Liver (tissue), 9 donors: ENCODE measurements at regions not wholly inside any gene's neighbourhood (a gene's known extent, or its start where the extent isn't known, plus 50 kb on each side); places are given as distances from the start of the nearest gene placed in this dataset. TPM values are rescaled to one million over a fixed set of nuclear protein-coding genes. Genes with fewer than 3 reads are reported as not detected.

ENCODE experiments used
- DNase-seq: peaks from one replicate; pipeline ENCODE4 v3.0.0-alpha.2; 2017; ENCODE audit warnings: low spot score
- H3K27ac ChIP-seq, 2 donors: one replicate each; pipeline ENCODE4 v1.7.0; 2013; ENCODE audit warnings: inconsistent platforms in 2 of 2, low read length in 2 of 2, control low read depth in 1 of 2, low read depth in 1 of 2, mild to moderate bottlenecking in 1 of 2
- H3K27me3 ChIP-seq, 4 donors: one replicate each; pipeline versions ENCODE4 v1.6.1 to v1.7.0; 2013; ENCODE audit warnings: low read length in 3 of 4, inconsistent platforms in 1 of 4, mild to moderate bottlenecking in 1 of 4, moderate library complexity in 1 of 4; ENCODE audit not compliant: control insufficient read depth in 4 of 4, insufficient read depth in 4 of 4
- H3K36me3 ChIP-seq, 4 donors: one replicate each; pipeline versions ENCODE4 v1.6.1 to v1.7.0; 2013; ENCODE audit warnings: low read length in 3 of 4, mild to moderate bottlenecking in 3 of 4, low read depth in 1 of 4, moderate library complexity in 1 of 4; ENCODE audit not compliant: control insufficient read depth in 4 of 4, insufficient read depth in 3 of 4
- H3K4me1 ChIP-seq, 4 donors: one replicate each; pipeline versions ENCODE4 v1.6.1 to v1.7.0; 2013; ENCODE audit warnings: low read length in 3 of 4, mild to moderate bottlenecking in 3 of 4, moderate library complexity in 1 of 4; ENCODE audit not compliant: control insufficient read depth in 4 of 4, insufficient read depth in 4 of 4
- H3K4me3 ChIP-seq, 3 donors: one replicate each; pipeline versions ENCODE4 v1.6.1 to v1.7.0; 2013; ENCODE audit warnings: low read length in 3 of 3, control low read depth in 1 of 3, low read depth in 1 of 3, mild to moderate bottlenecking in 1 of 3
- H3K9ac ChIP-seq, 2 donors: one replicate each; pipeline ENCODE4 v1.7.0; 2013; ENCODE audit warnings: low read length in 2 of 2, mild to moderate bottlenecking in 2 of 2, moderate library complexity in 2 of 2, control low read depth in 1 of 2, low read depth in 1 of 2
- H3K9me3 ChIP-seq, 4 donors: one replicate each; pipeline versions ENCODE4 v1.6.1 to v1.7.0; 2013; ENCODE audit warnings: low read length in 3 of 4; ENCODE audit not compliant: control insufficient read depth in 4 of 4
- CTCF ChIP-seq: fragments of 150-350 bp; IDR thresholded peaks from 2 replicates; pipeline ENCODE4 v1.5.1; 2017; ENCODE audit warnings: improper control_type of control experiment, low read depth, low read length; ENCODE audit not compliant: missing input control
- EGR1 ChIP-seq, 2 donors: IDR thresholded peaks; 2 replicates each; pipeline ENCODE4 v1.6.1; 2016 to 2018; ENCODE audit warnings: antibody characterized with exemption in 2 of 2, low read depth in 2 of 2
- GABPA ChIP-seq, 2 donors: IDR thresholded peaks in 1 of 2; conservative IDR thresholded peaks in 1 of 2; 2 replicates each; pipeline ENCODE4 v1.6.1; 2016; ENCODE audit warnings: antibody characterized with exemption in 2 of 2, mild to moderate bottlenecking in 1 of 2, moderate library complexity in 1 of 2
- HNF4A ChIP-seq, 2 donors: conservative IDR thresholded peaks; 2 replicates each; pipeline ENCODE4 v1.6.1; 2016; ENCODE audit warnings: antibody characterized with exemption in 2 of 2, mild to moderate bottlenecking in 2 of 2
- RAD21 ChIP-seq, 2 donors: IDR thresholded peaks; 2 replicates each; pipeline ENCODE4 v1.6.1; 2016; ENCODE audit warnings: antibody characterized with exemption in 2 of 2, mild to moderate bottlenecking in 2 of 2
- TAF1 ChIP-seq: conservative IDR thresholded peaks from 2 replicates; pipeline ENCODE4 v1.6.1; 2016; ENCODE audit warnings: antibody characterized with exemption, mild to moderate bottlenecking
- WGBS: extraction: QIAGEN DNeasy Blood & Tissue Kit; methylation state at CpG from one replicate; pipeline ENCODE4 v1.1.7; 2013; 5-methylcytosine and 5-hydroxymethylcytosine counted together
- small RNA-seq: library from RNA; depleted of rRNA; stranded (forward); fragments of <200 nt; gene quantifications from one replicate; pipeline ENCODE3, GENCODE V24; 2014
- donor health status: healthy.
- donor health status: healthy.
- donor health status: healthy.
- donor health status: healthy.
- donor health status: healthy.

GRCh38 chr10:105339669-105340068 lies 698.6 kb downstream of the SORCS3 start (continued):
- TF ChIP-seq HNF4A (conservative IDR thresholded peaks at IDR 0.05) (no peak), GABPA (IDR thresholded peaks at IDR 0.05 in 1 of 2, conservative IDR thresholded peaks at IDR 0.05 in 1 of 2) (no peak), EGR1 (IDR thresholded peaks at IDR 0.05; ENCODE audit: low read depth in 2 of 2) (no peak), TAF1 (no peak), CTCF (no peak)

DNA sequence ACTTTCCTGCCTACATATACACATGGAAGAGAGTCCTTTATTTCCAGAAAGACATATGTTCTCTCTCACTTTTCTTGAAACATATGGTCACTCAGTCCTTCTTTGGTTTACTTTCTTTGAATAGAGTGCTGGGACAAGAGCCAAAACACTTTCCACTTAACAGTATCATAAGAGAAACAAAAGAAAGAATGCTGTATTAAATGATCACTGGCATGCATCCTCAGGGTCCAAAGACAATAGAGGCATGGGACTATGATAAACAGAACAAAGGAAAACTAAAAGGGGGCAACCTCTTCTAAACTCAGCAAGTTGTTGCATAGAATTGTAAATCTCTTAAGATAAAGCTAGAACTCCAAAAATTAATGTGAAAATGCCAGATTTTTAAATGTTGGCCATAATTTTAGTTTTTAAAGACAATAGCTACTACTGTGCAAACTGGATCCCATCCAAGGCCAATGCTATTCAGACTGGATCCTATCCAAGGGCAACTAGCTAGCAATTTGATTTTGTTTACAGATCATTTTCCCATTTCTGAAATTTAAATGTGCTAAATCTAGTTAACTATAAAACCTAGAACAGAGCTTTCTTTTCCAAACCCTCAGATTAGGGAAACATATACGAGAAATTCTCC lies 687.5 kb downstream of the SORCS3 start:
- no peaks in the 10 kb centered on the region for H3K4me1 ChIP-seq
- no peaks in the 10 kb centered on the region for H3K36me3 ChIP-seq
- peaks cover 0 to 4% (median 0%) of the 10 kb centered on the region in 4 donors for H3K27me3 ChIP-seq
- H3K27ac ChIP-seq = no peak overlapping the region
- H3K9ac ChIP-seq = no peak overlapping the region
- TF ChIP-seq RAD21 (IDR thresholded peaks at IDR 0.05) = no peak
- H3K9me3 ChIP-seq = no peaks in the 10 kb centered on the region
- WGBS = 53% methylated on average over 1 of the region's 1 CpG
- DNase-seq = no peak
- H3K4me3 ChIP-seq = no peak overlapping the region

Small RNA genes lying in the stretch of these regions (small RNA-seq; reads per million reads assigned to genes)
- not detected for gene RNU6-463P
